ENCODE measurements at regions not wholly inside any gene's neighbourhood (a gene's known extent, or its start where the extent isn't known, plus 50 kb on each side); places are given as distances from the start of the nearest gene placed in this dataset.

DNA sequence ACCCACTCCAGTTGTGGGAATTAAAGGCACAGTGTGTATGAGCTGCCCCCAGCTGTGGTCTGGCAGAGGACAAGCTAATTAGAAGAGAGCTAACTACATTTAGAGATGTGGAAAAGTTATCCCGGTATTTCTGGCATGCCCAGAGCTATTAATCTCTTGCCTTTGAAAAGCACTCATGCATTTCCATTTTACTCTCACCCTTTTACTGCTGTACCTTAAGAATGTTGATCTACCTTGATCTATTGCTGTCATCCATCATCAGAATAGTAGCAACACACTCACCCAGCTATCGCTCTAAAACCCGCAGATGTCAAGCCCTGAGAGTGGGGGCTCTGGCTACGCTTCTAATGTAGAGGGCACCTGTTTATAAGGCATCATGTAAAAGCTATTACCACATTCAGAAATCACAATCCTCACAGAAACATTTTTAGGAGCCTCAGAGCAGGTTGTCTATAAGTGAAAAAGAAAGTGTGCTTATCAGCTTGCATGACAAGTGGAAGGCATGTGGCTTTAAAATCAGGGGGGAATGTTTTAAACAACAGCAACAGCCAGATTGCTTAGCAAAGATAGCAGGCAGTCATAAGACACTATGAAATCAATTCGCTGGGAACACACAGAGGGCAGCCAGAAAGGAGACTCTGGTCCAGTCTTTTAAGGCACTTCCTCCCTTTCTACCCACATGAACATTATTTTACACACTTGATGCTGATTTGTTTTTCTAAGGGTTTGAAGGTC, 224.2 kb upstream of the IRS2 start:
- TF ChIP-seq, protein P1, sequence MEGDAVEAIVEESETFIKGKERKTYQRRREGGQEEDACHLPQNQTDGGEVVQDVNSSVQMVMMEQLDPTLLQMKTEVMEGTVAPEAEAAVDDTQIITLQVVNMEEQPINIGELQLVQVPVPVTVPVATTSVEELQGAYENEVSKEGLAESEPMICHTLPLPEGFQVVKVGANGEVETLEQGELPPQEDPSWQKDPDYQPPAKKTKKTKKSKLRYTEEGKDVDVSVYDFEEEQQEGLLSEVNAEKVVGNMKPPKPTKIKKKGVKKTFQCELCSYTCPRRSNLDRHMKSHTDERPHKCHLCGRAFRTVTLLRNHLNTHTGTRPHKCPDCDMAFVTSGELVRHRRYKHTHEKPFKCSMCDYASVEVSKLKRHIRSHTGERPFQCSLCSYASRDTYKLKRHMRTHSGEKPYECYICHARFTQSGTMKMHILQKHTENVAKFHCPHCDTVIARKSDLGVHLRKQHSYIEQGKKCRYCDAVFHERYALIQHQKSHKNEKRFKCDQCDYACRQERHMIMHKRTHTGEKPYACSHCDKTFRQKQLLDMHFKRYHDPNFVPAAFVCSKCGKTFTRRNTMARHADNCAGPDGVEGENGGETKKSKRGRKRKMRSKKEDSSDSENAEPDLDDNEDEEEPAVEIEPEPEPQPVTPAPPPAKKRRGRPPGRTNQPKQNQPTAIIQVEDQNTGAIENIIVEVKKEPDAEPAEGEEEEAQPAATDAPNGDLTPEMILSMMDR (IDR thresholded peaks at IDR 0.05): no peak
- TF ChIP-seq POLR2A (IDR thresholded peaks at IDR 0.05): no peak
- no peaks in the 10 kb centered on the region for H3K4me1 ChIP-seq
- no peak for DNase-seq
- H3K4me3 ChIP-seq (replicated peaks in 1 of 3): no peak overlapping the region
- H3K27me3 ChIP-seq: no peaks in the 10 kb centered on the region
- no peaks in the 10 kb centered on the region for H3K9me3 ChIP-seq
- H3K27ac ChIP-seq: no peak overlapping the region
- 66 to 76% methylated on average over 5 of the region's 5 CpGs for WGBS, 2 donors
- intact Hi-C loops (cut with DNase I): no loop called here
- H3K36me3 ChIP-seq: no peaks in the 10 kb centered on the region

- no peak overlapping the region for H3K4me3 ChIP-seq (replicated peaks in 1 of 3)
- 63 to 71% methylated on average over 3 of the region's 3 CpGs for WGBS, 2 donors
- intact Hi-C loops (cut with DNase I): no loop called here
- TF ChIP-seq, protein P1 (IDR thresholded peaks at IDR 0.05): no peak
- TF ChIP-seq POLR2A (IDR thresholded peaks at IDR 0.05): no peak
- no peak overlapping the region for H3K27ac ChIP-seq
- no peak for DNase-seq
- H3K9me3 ChIP-seq: no peaks in the 10 kb centered on the region
- H3K27me3 ChIP-seq: no peaks in the 10 kb centered on the region
- no peaks in the 10 kb centered on the region for H3K4me1 ChIP-seq
- H3K36me3 ChIP-seq: no peaks in the 10 kb centered on the region
Observed at GRCh38 chr13:110008816-110009215, 222.4 kb upstream of the IRS2 start.

- 82 to 93% methylated on average over 8 of the region's 8 CpGs for WGBS, 2 donors
- H3K27me3 ChIP-seq: no peaks in the 10 kb centered on the region
- no peaks in the 10 kb centered on the region for H3K4me1 ChIP-seq
- H3K4me3 ChIP-seq (replicated peaks in 1 of 3): no peak overlapping the region
- no peak overlapping the region for H3K27ac ChIP-seq
- intact Hi-C loops (cut with DNase I): no loop called here
- TF ChIP-seq, protein P1 (IDR thresholded peaks at IDR 0.05): no peak
- no peak for TF ChIP-seq POLR2A (IDR thresholded peaks at IDR 0.05)
- H3K9me3 ChIP-seq: no peaks in the 10 kb centered on the region
- DNase-seq: no peak
- H3K36me3 ChIP-seq: no peaks in the 10 kb centered on the region
Observed at GRCh38 chr13:110006304-110006703, 219.9 kb upstream of the IRS2 start.

- no peak for TF ChIP-seq POLR2A (IDR thresholded peaks at IDR 0.05)
- TF ChIP-seq, protein P1 (IDR thresholded peaks at IDR 0.05): no peak
- no peak overlapping the region for H3K4me3 ChIP-seq (replicated peaks in 1 of 3)
- H3K4me1 ChIP-seq: no peaks in the 10 kb centered on the region
- no peak for DNase-seq
- intact Hi-C loops (cut with DNase I): no loop called here
- H3K27me3 ChIP-seq: no peaks in the 10 kb centered on the region
- H3K9me3 ChIP-seq: no peaks in the 10 kb centered on the region
- 90 to 97% methylated on average over 2 of the region's 2 CpGs for WGBS, 2 donors
- no peaks in the 10 kb centered on the region for H3K36me3 ChIP-seq
- H3K27ac ChIP-seq: no peak overlapping the region
Observed at GRCh38 chr13:110005563-110005962, 219.2 kb upstream of the IRS2 start.

GRCh38 chr13:110004814-110005213, 218.4 kb upstream of the IRS2 start:
- WGBS, 2 donors: 88 to 92% methylated on average over 2 of the region's 2 CpGs
- Histone ChIP-seq H3K36me3 (no peaks in the 10 kb centered on the region), H3K4me1 (peaks cover 0 to 3% of the 10 kb centered on the region in 2 donors), H3K27ac (no peak overlapping the region), H3K27me3 (no peaks in the 10 kb centered on the region), H3K4me3 (replicated peaks in 1 of 3) (no peak overlapping the region), H3K9me3 (no peaks in the 10 kb centered on the region)
- no peak for DNase-seq
- intact Hi-C loops (cut with DNase I): no loop called here
- TF ChIP-seq, protein P1 (IDR thresholded peaks at IDR 0.05): no peak

All from thyroid gland (tissue), 4 donors.